Neutrophil (primary cell): ENCODE measurements at regions not wholly inside any gene's neighbourhood (a gene's known extent, or its start where the extent isn't known, plus 50 kb on each side); places are given as distances from the start of the nearest gene placed in this dataset.

Experiments used
- H3K27ac ChIP-seq: fragments of 200-600 bp; sonication (generic); 2 replicates; pipeline ENCODE4 v1.5.1; 2016; ENCODE audit warnings: mild to moderate bottlenecking, moderate library complexity
- H3K27me3 ChIP-seq: fragments of 200-600 bp; sonication (generic); 2 replicates; pipeline ENCODE4 v1.6.0; 2016; ENCODE audit warnings: mild to moderate bottlenecking
- H3K36me3 ChIP-seq: fragments of 200-600 bp; sonication (generic); 2 replicates; pipeline ENCODE4 v1.5.1; 2017
- H3K4me1 ChIP-seq, 2 experiments: fragments of 200-600 bp in 1 of 2; sonication (generic) in 1 of 2; 1 replicate in 1 of 2; 2 replicates in 1 of 2; pipeline versions ENCODE4 v1.5.1 to v1.6.1; 2013 to 2016; ENCODE audit warnings: low read depth in 1 of 2, low read length in 1 of 2, mild to moderate bottlenecking in 1 of 2, moderate library complexity in 1 of 2; ENCODE audit not compliant: control insufficient read depth in 1 of 2, insufficient read depth in 1 of 2
- H3K4me3 ChIP-seq, 2 experiments: fragments of 200-600 bp in 1 of 2; sonication (generic) in 1 of 2; 1 replicate in 1 of 2; 2 replicates in 1 of 2; pipeline ENCODE4 v1.5.1; 2013 to 2016; ENCODE audit warnings: low read depth in 1 of 2, low read length in 1 of 2, mild to moderate bottlenecking in 1 of 2, moderate library complexity in 1 of 2
- H3K9me3 ChIP-seq: fragments of 200-600 bp; sonication (generic); 2 replicates; pipeline ENCODE4 v1.5.1; 2016
- TF ChIP-seq, protein P1 (sequence below): fragments of 200-600 bp; sonication (generic); IDR thresholded peaks from 2 replicates; pipeline ENCODE4 v1.5.1; 2016; ENCODE audit warnings: antibody characterized with exemption

DNA sequence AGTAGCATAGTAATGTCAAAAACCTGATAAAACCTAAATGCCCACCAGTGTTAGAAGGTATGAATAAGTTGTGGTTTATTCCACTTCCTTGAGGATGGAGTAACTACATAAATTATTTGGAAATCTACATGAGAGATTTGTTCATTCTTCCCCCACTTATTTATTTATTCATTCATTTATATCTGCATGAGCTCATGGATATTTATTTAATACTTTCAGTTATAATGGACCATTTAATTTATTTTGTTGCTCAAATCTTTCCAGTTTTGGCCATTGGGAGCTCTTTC lies 223.8 kb upstream of the S1PR3 start:
- H3K4me3 ChIP-seq: no peak overlapping the region
- no peaks in the 10 kb centered on the region for H3K4me1 ChIP-seq
- peaks cover 31% of the 10 kb centered on the region for H3K27me3 ChIP-seq
- TF ChIP-seq, protein P1, sequence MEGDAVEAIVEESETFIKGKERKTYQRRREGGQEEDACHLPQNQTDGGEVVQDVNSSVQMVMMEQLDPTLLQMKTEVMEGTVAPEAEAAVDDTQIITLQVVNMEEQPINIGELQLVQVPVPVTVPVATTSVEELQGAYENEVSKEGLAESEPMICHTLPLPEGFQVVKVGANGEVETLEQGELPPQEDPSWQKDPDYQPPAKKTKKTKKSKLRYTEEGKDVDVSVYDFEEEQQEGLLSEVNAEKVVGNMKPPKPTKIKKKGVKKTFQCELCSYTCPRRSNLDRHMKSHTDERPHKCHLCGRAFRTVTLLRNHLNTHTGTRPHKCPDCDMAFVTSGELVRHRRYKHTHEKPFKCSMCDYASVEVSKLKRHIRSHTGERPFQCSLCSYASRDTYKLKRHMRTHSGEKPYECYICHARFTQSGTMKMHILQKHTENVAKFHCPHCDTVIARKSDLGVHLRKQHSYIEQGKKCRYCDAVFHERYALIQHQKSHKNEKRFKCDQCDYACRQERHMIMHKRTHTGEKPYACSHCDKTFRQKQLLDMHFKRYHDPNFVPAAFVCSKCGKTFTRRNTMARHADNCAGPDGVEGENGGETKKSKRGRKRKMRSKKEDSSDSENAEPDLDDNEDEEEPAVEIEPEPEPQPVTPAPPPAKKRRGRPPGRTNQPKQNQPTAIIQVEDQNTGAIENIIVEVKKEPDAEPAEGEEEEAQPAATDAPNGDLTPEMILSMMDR: no peak
- no peaks in the 10 kb centered on the region for H3K36me3 ChIP-seq
- no peak overlapping the region for H3K27ac ChIP-seq
- no peaks in the 10 kb centered on the region for H3K9me3 ChIP-seq

GRCh38 chr9:88772575-88772974 lies 218.7 kb upstream of the S1PR3 start:
- H3K36me3 ChIP-seq: no peaks in the 10 kb centered on the region
- H3K4me1 ChIP-seq: no peaks in the 10 kb centered on the region
- no peaks in the 10 kb centered on the region for H3K9me3 ChIP-seq
- no peak overlapping the region for H3K27ac ChIP-seq
- TF ChIP-seq, protein P1: no peak
- H3K4me3 ChIP-seq: no peak overlapping the region
- no peaks in the 10 kb centered on the region for H3K27me3 ChIP-seq

DNA sequence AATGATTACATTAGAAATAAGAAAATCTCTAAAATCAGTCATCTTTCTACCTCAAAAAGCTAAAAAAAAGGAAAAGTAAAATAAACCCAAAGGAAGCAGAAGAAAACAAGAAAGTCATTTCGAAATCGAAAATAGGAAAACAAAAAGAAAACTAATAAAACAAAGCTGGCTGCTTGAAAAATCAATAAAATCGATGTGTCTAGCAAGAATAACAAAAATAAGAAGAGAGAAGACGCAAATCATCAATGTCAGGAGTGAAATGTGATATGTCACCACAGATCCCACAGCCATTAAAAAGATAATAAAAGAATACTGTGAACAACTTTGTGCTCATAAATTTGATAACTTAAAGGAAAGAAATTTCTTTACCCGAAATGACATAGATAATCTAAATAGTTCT lies 218.1 kb upstream of the S1PR3 start:
- Histone ChIP-seq H3K4me3 (no peak overlapping the region), H3K9me3 (no peaks in the 10 kb centered on the region), H3K36me3 (no peaks in the 10 kb centered on the region), H3K27ac (no peak overlapping the region), H3K4me1 (peaks cover 0 to 3% of the 10 kb centered on the region in 2 experiments), H3K27me3 (no peaks in the 10 kb centered on the region)
- TF ChIP-seq, protein P1: no peak

DNA sequence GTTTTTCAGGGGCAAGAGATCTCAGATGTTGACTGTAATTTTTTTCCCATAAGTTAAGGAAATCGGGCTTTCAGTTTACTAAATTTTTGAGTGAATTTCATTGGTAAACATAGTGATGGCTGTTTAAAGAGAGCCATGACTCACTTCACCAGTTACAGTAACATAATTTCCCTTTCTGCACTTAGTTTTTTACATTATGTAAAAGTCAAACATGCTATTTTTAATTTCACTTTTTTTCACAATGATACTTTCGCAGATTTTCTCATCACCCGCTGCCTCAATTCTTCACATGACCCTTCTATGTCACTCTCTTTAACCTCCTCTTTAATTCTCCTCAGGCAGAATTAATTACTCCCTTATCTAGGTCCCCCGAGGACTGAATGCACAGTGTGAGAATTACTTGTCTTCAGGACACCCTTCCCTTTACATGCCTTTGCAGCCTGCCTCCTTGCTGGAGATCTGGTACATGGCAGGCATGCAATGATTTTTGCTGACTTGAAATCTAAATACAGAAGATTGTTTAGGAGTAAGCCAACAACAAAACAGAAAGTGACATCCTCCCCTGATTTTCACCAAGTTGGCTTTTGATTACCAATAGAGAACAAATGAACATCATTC lies 217.5 kb upstream of the S1PR3 start:
- Histone ChIP-seq H3K27me3 (no peaks in the 10 kb centered on the region), H3K9me3 (no peaks in the 10 kb centered on the region), H3K36me3 (no peaks in the 10 kb centered on the region), H3K27ac (no peak overlapping the region), H3K4me1 (peaks cover 0 to 3% of the 10 kb centered on the region in 2 experiments), H3K4me3 (no peak overlapping the region)
- TF ChIP-seq, protein P1: no peak

GRCh38 chr9:88775037-88775471 lies 216.2 kb upstream of the S1PR3 start:
- no peaks in the 10 kb centered on the region for H3K9me3 ChIP-seq
- TF ChIP-seq, protein P1: no peak
- H3K4me1 ChIP-seq: peaks cover 0 to 3% of the 10 kb centered on the region in 2 experiments
- no peaks in the 10 kb centered on the region for H3K36me3 ChIP-seq
- H3K4me3 ChIP-seq: no peak overlapping the region
- H3K27ac ChIP-seq: no peak overlapping the region
- H3K27me3 ChIP-seq: no peaks in the 10 kb centered on the region

- peaks cover 0 to 3% of the 10 kb centered on the region in 2 experiments for H3K4me1 ChIP-seq
- H3K27ac ChIP-seq: no peak overlapping the region
- no peak overlapping the region for H3K4me3 ChIP-seq
- TF ChIP-seq, protein P1: no peak
- H3K36me3 ChIP-seq: no peaks in the 10 kb centered on the region
- no peaks in the 10 kb centered on the region for H3K9me3 ChIP-seq
- H3K27me3 ChIP-seq: no peaks in the 10 kb centered on the region
These were observed 215.7 kb upstream of the S1PR3 start for GRCh38 chr9:88775559-88775958.
